Stimulated activated CD4-positive, alpha-beta T cell treated with anti-CD3 and anti-CD28 coated beads, Interleukin-15, amount 100 ng/mL, for 48 hours (primary cell): ENCODE measurements at regions not wholly inside any gene's neighbourhood (a gene's known extent, or its start where the extent isn't known, plus 50 kb on each side); places are given as distances from the start of the nearest gene placed in this dataset.
A peak's percentile ranks its signal among the peaks of the same experiment; 100 is the strongest.
"Not testable (repeated sequence)": the region's sequence is repeated elsewhere in the genome, so short reads cannot be mapped to it uniquely, and the experiment has no call there.

Experiments used
- DNase-seq, 2 donors: peaks; one replicate each; pipeline ENCODE4 v3.0.0-alpha.2; 2020; ENCODE audit warnings: low read depth in 2 of 2

DNA sequence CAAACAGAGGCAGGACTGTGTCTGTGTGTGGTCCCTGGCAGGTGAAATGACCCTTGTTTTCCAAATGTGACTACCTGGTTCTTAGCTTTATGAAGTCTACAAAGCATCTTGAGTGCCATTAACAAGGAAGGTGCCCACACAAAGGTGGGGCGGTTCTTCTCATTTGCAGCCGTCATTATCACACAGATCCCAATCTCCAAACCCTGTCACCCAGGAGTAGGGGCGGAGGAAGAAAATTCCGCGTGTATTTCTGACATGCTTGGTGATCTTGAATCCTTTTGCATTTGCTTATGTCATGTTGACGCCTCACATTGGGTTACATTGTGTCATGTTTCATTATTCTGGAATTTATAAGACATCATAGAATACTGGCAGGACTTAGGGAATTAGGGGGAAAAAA, 277.3 kb downstream of the VRK1 start:
- DNase-seq = no peak

DNA sequence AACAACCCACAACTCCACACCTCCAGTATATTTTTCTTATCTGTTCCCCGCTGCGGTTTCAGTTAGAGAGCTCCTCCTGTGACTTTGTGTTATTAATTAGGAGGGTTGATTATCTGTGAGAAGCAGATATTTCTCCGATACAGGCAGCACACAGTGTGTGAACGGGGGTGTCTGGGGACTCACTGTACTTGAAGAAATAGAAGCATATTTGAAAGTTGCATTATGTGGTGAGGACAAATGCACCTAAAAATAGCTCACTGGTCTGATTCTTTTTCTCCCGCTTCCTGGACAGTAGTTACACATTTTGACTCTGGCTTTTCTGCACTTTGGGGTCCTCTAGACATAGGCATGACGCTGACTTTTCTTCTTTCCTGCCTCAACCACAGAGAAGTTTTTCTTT, 277.7 kb downstream of the VRK1 start:
- no peak for DNase-seq

DNA sequence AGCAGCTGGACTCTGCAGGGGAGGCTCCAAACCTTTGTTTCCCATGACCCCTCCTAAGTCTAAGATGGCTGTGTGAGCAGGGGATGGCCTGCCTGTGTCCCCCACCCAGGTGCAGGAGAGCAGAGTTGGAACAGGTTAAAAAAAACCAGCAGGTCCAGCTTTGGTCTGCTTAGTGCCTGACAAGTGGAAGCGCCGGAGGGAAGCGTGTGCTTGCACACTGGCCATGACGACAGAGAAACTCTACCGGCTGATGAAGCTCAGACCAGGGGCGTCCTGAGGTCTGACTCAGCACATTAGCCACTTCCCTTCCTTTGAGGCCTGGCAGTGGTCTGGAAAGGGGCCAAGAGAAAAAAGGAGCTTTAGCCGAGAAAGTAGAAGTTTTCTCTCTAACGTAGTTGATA, 280.1 kb downstream of the VRK1 start:
- DNase-seq = no peak

DNA sequence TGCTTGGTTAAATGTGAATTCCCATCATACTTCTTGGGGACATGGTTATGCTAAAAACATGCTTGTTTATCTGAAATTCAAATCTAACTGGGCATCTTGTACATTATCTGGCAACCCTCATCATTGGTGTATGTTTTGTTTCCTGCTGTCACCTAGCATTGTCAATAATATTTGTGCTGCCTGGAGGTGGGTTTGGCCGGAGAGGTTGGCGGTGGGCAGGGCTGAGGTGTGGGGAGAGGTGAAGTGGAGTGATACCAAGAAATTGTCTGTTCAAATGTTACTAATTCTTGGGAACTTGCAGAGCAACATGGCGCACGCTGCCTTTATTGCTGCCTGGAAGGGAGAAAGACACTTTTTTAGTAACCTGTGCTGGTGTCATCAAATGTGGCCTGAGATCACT, 280.5 kb downstream of the VRK1 start:
- DNase-seq = no peak

DNA sequence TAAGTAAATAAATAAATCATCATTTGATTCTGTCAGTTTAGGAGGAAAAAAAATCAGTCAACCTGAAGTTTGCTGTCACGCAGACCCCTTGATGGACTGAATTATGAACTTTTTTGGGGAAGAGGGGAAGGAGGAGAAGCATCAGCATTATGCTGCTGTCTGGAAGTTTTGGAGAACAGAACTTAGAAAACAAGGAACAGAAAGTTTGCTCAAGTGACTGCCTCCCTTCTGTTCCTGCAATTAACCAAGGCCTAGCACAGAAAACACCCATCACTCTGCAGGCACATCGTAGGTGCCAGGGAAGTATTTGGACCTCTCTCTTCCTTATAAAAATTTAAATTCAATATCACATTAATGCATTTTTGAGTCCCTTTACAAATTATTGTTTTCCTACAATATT, 283.8 kb downstream of the VRK1 start:
- no peak for DNase-seq

DNA sequence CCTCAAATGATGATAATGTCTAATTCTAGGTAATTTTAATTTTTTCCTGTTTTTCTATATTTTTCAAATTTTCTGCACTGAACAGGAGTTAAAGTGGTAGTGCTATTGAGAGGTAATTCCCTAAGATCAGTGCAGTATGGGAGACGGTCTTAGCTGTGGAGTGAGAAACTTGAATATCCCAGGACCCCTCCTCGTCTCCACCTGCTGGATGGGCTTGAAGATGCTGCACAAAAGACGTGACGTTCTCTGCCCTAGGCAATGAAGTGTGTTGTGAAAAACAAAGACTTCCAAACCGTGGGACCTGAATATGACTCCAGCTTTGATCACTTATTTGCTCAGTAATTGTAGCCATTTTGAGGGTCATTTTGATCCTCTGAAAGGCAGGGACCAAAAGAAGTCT, 298.1 kb downstream of the VRK1 start:
- no peak for DNase-seq

DNA sequence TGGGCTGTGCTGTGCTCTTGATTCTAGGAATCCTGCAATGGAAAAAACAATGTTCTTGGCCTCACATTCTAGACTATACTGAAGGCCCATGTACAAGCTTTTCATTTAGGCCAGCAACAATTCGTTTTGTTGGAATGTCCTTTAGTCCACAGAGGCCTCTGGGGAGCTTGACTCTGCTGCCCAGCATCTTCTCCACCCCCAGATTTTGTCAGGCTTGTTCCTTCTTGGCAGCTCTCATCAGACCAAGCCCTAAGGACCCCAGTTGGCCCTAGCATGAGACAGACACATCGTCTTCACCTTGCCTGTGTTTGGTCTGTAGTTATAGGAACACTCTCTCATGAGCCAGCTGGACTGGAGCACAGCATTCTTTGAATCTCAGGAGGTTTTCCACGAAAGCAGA, 300.1 kb downstream of the VRK1 start:
- no peak for DNase-seq

DNA sequence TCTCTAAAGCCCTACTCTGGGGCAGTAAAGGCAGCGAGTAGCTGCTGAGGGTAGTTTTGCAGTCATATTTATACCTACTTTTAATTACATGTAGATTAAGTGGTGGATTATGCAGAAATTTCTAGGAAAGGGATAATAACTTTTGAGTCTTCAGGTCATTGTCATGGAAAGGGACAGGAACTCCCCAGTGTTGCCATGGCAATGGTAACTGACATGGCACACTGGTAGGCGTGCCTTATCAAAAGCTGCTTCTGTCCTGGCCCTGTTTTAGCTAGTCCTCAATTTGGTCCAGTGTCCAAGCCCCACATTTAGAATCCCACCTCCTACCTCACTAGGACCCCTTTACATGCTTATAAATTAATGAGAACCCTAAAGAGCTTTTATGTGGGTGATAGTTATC, 303.1 kb downstream of the VRK1 start:
- no peak for DNase-seq

DNA sequence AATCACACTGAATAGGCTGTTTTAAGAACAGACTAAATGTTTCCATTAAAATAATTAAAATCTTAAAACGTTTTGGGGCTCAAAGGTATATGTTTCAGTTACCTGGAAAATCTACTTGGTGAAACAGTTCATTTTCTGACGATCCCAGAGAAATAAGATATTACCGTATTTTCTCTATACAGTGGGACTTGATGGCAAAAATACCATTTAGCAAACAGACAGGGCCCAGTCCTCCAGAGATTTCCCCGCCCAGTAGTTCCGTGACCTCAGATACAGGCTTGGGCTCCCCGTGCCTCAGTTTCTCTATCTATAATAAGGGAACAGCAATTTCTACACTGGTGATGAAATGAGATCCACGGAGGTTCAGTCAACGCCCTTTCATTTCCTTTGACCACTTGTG, 304.4 kb downstream of the VRK1 start:
- no peak for DNase-seq

DNA sequence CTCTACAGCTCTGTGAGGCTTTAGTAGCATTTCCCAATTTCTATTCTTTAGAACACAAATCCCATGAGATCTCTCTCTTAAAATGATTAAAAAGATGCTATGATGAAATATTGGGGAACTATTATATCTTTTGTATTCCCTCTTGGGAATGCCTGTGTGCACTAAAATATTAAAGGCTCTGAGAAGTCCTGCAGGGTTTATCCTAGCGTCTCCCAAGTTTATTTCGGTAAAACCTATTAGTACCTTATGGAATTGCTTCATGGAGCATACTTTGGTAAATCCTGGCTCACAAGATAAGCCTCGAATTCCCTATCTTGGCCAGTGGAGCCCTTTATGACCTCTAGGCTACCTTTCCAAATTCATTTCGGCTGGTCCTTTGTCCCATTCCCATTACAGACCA, 306.8 kb downstream of the VRK1 start:
- DNase-seq = no peak

DNA sequence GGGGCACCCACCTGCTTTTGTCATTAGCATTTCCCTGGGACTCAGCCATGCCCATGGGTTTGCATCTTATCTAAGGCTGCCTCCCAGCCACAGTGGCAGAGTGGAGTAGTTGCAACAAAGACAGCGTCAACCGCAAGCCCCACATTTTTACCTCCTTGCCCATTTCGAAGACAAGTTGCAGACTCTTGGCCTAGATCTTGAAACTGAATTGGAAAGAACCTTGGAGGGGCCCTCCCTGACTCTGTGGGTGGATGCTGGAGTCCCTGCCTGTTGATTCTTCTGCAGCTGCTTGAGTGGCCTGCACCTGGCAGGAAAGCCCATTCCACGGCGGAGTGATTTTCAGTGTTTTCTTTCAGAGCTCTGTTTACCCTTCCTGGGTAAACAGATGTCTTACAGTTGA, 309.0 kb downstream of the VRK1 start:
- DNase-seq = no peak

DNA sequence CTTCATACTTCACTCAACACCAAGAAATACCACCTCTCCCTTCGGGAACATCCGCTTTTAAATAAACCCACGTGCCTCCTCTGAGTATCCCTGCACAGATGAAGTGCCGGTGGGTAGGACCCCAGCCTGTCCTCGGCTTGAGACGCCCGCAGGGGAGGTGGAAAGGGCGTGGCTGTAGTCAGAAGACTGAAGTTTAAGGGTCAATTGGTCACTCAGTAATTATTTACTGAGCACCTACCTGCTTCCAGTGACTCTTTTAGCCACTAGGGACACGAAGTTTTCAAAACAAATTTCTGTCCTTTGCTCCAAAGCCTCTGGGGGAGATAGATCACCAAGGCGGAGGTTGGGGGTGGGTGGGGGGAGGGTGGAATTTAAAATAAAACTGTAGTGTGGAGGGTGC, 309.4 kb downstream of the VRK1 start:
- DNase-seq = no peak

DNA sequence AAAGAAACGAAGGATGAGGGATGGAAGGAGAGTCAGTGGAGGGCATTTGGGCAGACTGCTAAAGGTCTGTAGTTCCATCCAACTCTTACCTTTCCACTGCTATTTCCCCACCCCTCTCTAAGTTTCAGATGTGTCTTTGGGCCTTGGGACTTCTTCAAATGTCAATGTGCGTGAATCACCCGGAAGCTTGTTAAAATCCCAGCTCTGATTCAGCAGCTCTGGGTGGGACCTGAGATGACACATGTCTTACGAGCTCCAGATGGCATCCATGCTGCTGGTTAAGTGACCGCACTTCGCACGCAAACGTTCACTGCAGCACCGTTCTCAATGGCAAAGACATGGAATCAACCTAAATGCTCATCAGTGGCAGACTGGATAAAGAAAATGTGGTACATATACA, 309.9 kb downstream of the VRK1 start:
- no peak for DNase-seq

DNA sequence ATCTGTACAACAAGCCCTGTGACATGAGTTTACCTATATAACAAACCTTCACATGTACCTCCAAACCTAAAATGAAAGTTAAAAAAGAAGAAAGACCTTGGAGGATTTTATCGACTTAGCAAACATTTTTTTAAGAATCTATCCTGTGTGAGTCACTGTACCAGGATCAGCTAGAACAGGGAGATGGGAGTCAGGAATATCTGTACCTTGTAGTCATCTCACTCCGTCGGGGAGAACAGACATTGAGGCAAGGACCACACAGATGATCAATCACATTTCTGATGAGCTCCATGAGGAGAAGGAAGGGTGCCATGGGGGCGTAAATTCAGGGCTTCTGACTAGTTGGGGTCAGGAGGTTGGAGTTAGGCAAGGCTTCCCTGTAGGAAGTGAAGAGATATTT, 310.6 kb downstream of the VRK1 start:
- DNase-seq = no peak

DNA sequence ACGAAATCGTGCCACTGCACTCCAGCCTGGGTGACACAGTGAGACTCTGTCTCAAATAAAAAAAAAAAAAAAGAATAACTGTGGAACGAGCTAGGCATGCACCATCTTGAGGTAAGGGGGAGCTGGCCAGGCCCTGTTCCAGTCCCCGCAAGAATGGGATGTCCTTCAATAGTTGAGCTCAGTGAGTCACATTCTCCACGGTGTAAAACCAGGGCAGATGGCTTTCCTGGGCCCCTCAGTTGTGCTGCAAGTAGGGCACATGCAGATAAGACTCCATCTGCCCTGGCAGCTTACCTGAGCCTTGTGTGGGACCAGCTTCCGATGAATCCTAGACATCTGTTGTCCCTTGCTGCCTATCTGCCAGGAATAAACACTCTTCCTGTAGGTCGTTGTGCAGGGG, 312.1 kb downstream of the VRK1 start:
- DNase-seq = no peak

DNA sequence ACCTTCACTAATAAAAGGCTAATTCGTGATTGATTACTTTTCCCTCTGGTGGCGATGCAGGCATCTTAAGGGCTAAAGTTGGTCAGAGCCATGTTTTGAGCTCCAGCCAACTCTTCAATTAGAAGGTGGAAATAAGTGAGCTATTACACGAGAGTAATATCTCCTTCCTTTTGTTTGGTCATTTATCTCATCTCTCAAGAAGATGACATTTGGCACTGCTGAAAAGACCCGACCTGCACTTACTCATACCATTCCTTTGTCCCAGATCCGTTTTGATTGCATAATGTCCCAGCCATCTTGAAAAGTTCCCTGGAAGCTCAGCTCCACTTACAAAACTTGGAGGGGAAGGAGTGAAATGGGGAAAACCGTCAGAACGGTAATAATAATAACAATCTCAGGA, 316.2 kb downstream of the VRK1 start:
- DNase-seq = no peak

DNA sequence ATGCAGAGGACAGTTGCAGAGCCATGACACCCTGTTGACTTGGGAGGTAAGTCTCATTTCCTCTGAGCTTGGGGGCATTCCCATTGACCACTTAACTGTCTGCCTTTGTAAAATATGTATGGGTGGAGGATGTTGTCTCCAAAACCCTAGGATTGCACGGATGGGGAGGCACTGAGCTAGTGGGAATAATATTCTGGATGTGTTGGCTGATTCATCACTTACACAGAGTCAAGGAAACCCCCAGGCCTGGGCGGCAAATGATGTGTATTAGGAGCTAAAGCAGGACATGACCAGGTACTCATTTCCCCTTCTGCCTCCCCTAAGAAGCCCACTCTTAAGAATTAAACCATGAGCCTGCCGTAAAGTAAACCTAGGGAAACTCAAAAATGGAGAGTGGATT, 319.4 kb downstream of the VRK1 start:
- no peak for DNase-seq

DNA sequence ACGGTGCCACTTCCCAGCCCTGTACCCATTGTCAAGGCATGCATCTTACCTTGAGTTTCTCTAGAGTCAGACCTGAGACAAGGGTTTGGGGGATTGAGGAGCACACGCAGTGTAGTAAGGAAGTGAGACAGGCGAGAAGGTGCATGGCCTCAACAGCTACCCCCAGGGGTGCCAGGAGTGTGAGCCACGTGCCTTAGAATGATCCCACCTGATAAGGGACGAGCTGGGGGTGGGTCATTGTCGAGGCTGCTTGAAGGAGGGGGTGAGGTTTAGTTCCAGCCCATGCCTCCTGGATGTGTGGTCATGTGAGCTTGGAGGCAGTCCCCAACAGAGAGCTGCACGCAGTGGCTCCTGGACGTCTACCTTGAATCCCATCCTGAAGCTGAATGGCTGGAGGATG, 320.5 kb downstream of the VRK1 start:
- no peak for DNase-seq

DNA sequence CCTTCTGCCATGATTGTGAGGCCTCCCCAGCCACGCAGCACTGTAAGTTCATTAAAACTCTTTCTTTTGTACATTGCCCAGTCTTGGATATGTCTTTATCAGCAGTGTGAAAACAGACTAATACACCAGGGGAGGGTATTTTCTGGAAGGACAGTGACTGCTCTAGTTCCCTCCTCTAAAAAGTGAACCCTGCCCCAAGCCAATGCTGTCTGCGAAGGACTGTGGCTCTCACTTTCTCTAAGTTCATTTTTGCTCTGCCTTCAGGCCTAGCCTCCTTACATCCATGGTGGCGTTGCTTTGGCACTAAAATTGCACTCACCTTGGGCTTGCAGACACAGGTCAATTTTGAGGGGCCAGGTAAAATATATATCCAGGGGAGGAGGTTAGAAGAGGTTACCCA, 323.0 kb downstream of the VRK1 start:
- no peak for DNase-seq

DNA sequence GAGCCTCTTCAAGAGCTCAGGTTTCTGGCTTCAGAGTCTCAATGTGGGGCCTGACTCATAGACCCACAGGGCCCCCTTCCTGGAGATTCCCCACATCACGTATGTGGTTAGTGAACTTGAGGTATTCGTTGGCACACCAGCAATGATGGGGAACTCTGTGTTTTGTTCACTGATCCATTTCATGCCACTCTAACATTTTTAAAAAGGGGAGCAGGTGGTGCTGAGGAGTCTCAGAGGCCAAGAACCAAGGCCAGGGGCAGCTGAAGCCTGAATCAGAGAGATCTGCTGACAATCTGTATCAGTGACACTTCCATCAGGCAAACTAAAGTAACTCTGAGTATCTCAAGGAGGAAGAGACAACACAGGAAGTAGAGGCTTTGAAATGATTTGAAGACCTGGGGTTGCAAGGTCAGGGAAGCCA, 323.4 kb downstream of the VRK1 start:
- peak; percentile 33 to 38 for DNase-seq

DNA sequence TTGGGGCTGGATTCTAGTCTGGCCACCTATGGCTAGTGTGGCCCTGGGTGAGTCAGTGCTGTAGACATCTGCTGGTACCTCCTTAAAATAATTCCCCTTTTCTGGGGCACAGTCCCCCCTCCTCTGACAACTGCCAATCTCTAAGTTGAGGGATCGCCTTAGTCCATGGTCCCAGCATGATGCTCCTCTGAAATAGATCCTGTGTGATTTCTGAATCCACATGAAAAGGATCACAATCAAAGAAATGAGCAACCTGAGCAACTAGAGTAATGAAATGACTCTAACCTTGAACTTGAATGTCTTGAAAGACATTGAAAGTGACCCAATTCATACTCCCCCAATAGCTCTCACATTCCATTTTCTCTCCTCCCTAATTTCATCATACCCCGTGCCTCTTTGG, 332.5 kb downstream of the VRK1 start:
- no peak for DNase-seq

DNA sequence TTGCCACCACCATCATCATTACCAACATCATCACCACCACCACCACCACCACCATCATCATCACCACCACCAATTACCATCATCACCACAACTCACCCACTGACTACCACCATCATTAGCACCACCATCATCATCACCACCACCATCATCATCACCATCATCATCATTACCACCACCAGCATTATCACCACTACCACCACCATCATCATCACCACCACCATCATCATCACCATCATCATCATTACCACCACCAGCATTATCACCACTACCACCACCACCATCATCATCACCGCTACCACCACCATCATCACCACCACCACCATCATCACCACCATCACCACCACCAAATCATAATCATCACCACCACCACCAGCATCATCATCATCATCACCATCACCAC, 338.7 kb downstream of the VRK1 start:
- not testable (repeated sequence) for DNase-seq

DNA sequence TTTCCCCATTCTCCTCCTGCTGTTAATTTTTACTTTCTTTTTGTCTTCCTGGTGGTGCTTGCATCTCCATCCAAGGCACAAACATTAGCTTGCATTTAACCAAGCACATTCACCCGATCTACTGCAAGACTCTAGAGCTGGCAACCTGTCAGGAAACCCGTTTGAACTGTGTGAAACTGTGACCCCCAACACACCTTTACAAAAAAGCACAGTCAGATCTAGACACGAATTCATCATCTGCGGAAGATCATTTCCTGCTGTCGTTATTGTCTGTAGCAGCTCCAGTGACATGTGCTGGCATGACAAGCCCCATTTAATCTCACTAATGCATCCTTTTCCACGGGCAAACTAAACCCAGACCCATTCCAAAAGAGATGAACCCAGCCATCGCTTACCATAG, 340.5 kb downstream of the VRK1 start:
- no peak for DNase-seq

DNA sequence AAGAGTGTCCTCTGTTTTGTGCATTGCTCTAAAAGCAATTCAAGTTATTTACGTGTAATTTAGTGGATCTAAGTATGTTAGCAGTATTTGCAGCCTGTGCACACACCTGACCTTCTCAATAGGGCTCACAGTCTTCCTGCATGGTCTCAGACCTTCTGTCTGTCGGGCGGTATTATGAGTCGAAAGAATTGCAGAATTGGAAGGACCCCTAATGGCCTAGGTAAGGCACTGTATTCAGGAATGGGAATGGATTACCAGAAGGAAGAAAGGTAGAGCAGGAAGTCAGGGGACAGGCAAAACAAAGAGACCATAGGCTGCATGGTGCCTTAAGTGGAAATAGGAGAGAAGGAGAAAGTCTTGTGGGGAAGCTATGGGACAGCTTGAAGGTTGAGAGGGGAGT, 341.6 kb downstream of the VRK1 start:
- no peak for DNase-seq

DNA sequence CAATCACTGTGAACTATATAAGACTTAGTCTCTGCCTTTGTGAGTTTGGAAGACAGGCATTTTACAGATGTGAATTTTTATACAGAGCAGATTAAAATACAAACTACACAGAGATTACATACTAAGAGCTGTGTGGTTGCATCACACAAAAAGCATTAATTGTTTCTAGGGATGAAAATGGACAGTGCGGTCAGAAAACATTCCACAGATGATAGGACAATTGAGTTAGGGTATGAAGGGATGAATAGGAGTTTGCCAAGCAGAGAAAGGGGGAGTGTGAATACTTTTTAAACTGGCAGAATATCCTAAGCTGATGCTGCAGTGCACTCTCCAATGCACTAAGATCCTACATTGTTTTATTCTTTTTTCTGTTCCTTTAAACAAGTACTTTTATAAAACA, 345.8 kb downstream of the VRK1 start:
- DNase-seq = no peak
